Endodermal cell (in vitro differentiated cells): ENCODE measurements at regions not wholly inside any gene's neighbourhood (a gene's known extent, or its start where the extent isn't known, plus 50 kb on each side); places are given as distances from the start of the nearest gene placed in this dataset.
A peak's percentile ranks its signal among the peaks of the same experiment; 100 is the strongest.

ENCODE experiments used
- DNase-seq: peaks from one replicate; pipeline ENCODE4 v3.0.0-alpha.2; 2017
- H3K27ac ChIP-seq: 2 replicates; pipeline ENCODE4 v1.5.1; 2013; ENCODE audit warnings: mild to moderate bottlenecking, low read depth, low read length, moderate library complexity
- H3K27me3 ChIP-seq: 2 replicates; pipeline ENCODE4 v1.6.1; 2013; ENCODE audit warnings: mild to moderate bottlenecking, low read length, moderate library complexity; ENCODE audit not compliant: insufficient read depth, control insufficient read depth, poor library complexity, severe bottlenecking
- H3K36me3 ChIP-seq: 2 replicates; pipeline ENCODE4 v1.7.0; 2013; ENCODE audit warnings: mild to moderate bottlenecking, low read length, moderate library complexity; ENCODE audit not compliant: control insufficient read depth, insufficient read depth
- H3K4me1 ChIP-seq: one replicate; pipeline ENCODE4 v1.7.0; 2013; ENCODE audit warnings: low read length; ENCODE audit not compliant: control insufficient read depth, insufficient read depth
- H3K4me3 ChIP-seq: 2 replicates; pipeline ENCODE4 v1.5.1; 2013; ENCODE audit warnings: mild to moderate bottlenecking, low read length, moderate library complexity
- H3K9ac ChIP-seq: 2 replicates; pipeline ENCODE4 v1.6.1; 2013; ENCODE audit warnings: mild to moderate bottlenecking, low read length, moderate library complexity; ENCODE audit not compliant: poor library complexity, severe bottlenecking; ENCODE audit errors: extremely low read depth
- H3K9me3 ChIP-seq: 2 replicates; pipeline ENCODE4 v1.6.1; 2013; ENCODE audit warnings: mild to moderate bottlenecking, low read length, moderate library complexity; ENCODE audit not compliant: control insufficient read depth
- H3K27ac Mint-ChIP-seq: 2 replicates; pipeline ENCODE4 v1.8.0; 2020; ENCODE audit warnings: mixed read lengths
- H3K27me3 Mint-ChIP-seq: 2 replicates; pipeline ENCODE4 v1.8.0; 2021; ENCODE audit warnings: mild to moderate bottlenecking, mixed read lengths; ENCODE audit not compliant: insufficient read depth
- H3K36me3 Mint-ChIP-seq: 2 replicates; pipeline ENCODE4 v1.8.0; 2020; ENCODE audit warnings: low read depth, mixed read lengths
- H3K4me1 Mint-ChIP-seq: 2 replicates; pipeline ENCODE4 v1.8.0; 2020; ENCODE audit warnings: mixed read lengths
- H3K4me3 Mint-ChIP-seq: 2 replicates; pipeline ENCODE4 v1.8.0; 2020; ENCODE audit warnings: mild to moderate bottlenecking, moderate library complexity, mixed read lengths
- H3K9me3 Mint-ChIP-seq: 2 replicates; pipeline ENCODE4 v1.8.0; 2020; ENCODE audit warnings: mild to moderate bottlenecking, mixed read lengths
- WGBS, 2 experiments: methylation state at CpG; one replicate each; pipeline versions ENCODE4 v1.1.5 to v1.1.7; 2013; ENCODE audit warnings: missing lambda C conversion rate in 2 of 2, mixed read lengths in 1 of 2; ENCODE audit not compliant: insufficient coverage in 1 of 2, insufficient read length in 1 of 2; 5-methylcytosine and 5-hydroxymethylcytosine counted together
- TF ChIP-seq, protein P1 (sequence below): fragments of 200-600 bp; sonication (generic); conservative IDR thresholded peaks from 2 replicates; pipeline ENCODE4 v1.5.0; 2021; ENCODE audit warnings: antibody characterized with exemption, mild to moderate bottlenecking

DNA sequence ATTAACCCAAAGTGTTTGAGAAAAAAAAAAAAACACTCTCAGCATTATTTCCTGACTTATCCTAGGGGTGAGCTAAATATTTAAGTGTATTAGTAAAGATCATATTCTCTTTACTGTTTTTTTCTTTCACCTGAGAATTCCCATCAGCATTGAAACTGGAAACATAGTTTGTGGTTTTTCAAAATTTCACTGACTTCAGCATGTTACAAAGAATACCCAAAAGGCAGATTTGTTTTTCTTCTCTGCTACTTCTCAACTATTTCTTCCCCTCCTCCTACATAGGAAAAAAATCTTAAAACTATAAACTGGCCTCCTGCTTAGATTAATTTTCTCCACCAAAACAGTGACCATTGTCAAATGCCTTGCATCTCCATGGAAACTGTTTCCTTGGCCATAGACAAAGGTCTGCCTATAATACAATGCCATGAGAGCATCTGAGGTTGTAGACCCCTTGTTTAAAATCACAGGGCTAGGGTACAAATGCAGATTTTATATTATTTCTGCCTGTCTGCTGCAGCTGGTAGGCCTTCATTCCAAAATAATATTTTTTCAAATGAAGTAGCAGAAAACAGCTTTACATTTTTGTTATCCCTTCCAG, 179.7 kb upstream of the GALNT5 start:
- DNase-seq, result no peak
- H3K9me3 Mint-ChIP-seq, result peaks cover 11% of the 10 kb centered on the region
- no peaks in the 10 kb centered on the region for H3K36me3 ChIP-seq
- H3K27me3 ChIP-seq, result no peaks in the 10 kb centered on the region
- H3K36me3 Mint-ChIP-seq, result no peaks in the 10 kb centered on the region
- no peak overlapping the region for H3K9ac ChIP-seq
- TF ChIP-seq, protein P1, sequence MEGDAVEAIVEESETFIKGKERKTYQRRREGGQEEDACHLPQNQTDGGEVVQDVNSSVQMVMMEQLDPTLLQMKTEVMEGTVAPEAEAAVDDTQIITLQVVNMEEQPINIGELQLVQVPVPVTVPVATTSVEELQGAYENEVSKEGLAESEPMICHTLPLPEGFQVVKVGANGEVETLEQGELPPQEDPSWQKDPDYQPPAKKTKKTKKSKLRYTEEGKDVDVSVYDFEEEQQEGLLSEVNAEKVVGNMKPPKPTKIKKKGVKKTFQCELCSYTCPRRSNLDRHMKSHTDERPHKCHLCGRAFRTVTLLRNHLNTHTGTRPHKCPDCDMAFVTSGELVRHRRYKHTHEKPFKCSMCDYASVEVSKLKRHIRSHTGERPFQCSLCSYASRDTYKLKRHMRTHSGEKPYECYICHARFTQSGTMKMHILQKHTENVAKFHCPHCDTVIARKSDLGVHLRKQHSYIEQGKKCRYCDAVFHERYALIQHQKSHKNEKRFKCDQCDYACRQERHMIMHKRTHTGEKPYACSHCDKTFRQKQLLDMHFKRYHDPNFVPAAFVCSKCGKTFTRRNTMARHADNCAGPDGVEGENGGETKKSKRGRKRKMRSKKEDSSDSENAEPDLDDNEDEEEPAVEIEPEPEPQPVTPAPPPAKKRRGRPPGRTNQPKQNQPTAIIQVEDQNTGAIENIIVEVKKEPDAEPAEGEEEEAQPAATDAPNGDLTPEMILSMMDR, result no peak
- H3K4me3 Mint-ChIP-seq, result no peak overlapping the region
- no peaks in the 10 kb centered on the region for H3K4me1 ChIP-seq
- no peaks in the 10 kb centered on the region for H3K27me3 Mint-ChIP-seq
- H3K4me1 Mint-ChIP-seq, result peaks cover 3% of the 10 kb centered on the region
- H3K27ac Mint-ChIP-seq, result no peak overlapping the region
- peak overlapping the region; percentile 94 for H3K27ac ChIP-seq
- H3K9me3 ChIP-seq, result no peaks in the 10 kb centered on the region
- no peak overlapping the region for H3K4me3 ChIP-seq

DNA sequence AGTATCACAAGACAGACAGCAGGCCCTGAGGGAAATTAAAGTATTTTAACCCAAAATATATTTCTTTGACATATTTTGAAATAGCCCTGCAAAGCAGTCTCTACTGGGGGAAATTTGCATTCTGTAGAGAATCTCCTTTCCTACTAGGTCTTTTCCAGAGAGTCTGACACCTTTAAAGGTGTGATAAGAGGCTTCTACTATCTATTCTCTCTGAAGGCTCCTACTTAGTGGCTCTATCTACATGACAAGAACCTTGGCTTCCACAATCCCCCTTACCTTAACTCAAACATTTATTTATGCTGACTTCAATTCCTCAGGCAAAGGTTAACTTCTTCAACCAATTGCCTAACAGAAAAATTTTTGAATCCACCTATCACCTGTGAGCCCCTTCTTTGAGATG, 174.6 kb upstream of the GALNT5 start:
- no peaks in the 10 kb centered on the region for H3K36me3 ChIP-seq
- peaks cover 9% of the 10 kb centered on the region for H3K9me3 ChIP-seq
- DNase-seq, result no peak
- peaks cover 6% of the 10 kb centered on the region for H3K4me1 Mint-ChIP-seq
- no peak overlapping the region for H3K27ac ChIP-seq
- no peaks in the 10 kb centered on the region for H3K4me1 ChIP-seq
- no peak overlapping the region for H3K27ac Mint-ChIP-seq
- no peaks in the 10 kb centered on the region for H3K27me3 ChIP-seq
- peaks cover 17% of the 10 kb centered on the region for H3K9me3 Mint-ChIP-seq
- H3K4me3 ChIP-seq, result peak overlapping the region; percentile 2
- H3K9ac ChIP-seq, result no peak overlapping the region
- no peaks in the 10 kb centered on the region for H3K27me3 Mint-ChIP-seq
- H3K36me3 Mint-ChIP-seq, result no peaks in the 10 kb centered on the region
- TF ChIP-seq, protein P1, result no peak
- no peak overlapping the region for H3K4me3 Mint-ChIP-seq

DNA sequence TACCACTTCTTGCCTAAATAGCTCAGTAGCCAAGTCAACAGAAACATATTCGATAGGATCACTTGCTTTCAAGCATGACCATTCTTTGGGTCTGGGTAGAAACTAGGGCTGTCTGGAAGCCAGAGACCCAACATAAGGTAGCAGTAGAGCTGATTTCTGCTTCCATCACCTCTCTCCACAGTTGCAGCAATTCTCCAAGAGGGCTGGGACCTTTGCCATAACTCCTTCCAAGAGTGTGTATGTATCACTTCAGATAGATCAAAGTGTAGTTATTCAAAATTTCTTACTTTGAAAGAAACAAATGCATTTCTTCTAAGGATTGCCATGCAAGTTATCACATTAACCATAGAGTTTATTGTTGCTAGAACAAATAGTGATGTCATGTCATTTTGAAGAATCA, 172.0 kb upstream of the GALNT5 start:
- no peaks in the 10 kb centered on the region for H3K4me1 ChIP-seq
- H3K4me3 ChIP-seq, result no peak overlapping the region
- H3K36me3 ChIP-seq, result no peaks in the 10 kb centered on the region
- WGBS, 2 experiments, result 96% methylated on average over 1 of the region's 1 CpG; no CpG with 5 or more reads in 1 of the 2 experiments
- peaks cover 9% of the 10 kb centered on the region for H3K9me3 ChIP-seq
- Mint-ChIP-seq H3K9me3 (peaks cover 17% of the 10 kb centered on the region), H3K27me3 (no peaks in the 10 kb centered on the region), H3K27ac (no peak overlapping the region), H3K4me1 (peaks cover 6% of the 10 kb centered on the region), H3K36me3 (no peaks in the 10 kb centered on the region), H3K4me3 (no peak overlapping the region)
- H3K9ac ChIP-seq, result no peak overlapping the region
- H3K27ac ChIP-seq, result no peak overlapping the region
- H3K27me3 ChIP-seq, result no peaks in the 10 kb centered on the region
- TF ChIP-seq, protein P1, result no peak
- DNase-seq, result no peak
